HG03457 (cell line): ENCODE measurements at regions not wholly inside any gene's neighbourhood (a gene's known extent, or its start where the extent isn't known, plus 50 kb on each side); places are given as distances from the start of the nearest gene placed in this dataset.
"Not testable (repeated sequence)": the region's sequence is repeated elsewhere in the genome, so short reads cannot be mapped to it uniquely, and the experiment has no call there.

ENCODE experiments used
- ATAC-seq: cut with Tn5 transposase; IDR thresholded peaks from one replicate; pipeline ENCODE4 v1.9.1; 2021; ENCODE audit warnings: moderate number of reproducible peaks; ENCODE audit not compliant: unreplicated experiment

DNA sequence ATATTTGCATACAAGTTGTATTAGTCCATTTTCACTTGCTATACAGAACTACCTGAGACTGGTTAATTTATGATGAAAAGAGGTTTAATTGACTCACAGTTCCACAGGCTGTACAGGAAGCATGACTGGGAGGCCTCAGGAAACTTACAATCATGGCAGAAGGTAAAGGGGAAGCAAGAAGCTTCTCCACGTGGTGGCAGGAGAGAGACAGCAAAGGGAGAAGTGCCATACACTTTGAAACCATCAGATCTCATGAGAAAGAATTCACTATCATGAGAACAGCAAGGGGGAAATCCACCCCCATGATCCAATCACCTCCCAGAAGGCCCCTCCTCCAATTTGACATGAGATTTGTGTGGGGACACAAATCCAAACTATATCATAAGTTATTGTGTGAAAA lies 506.7 kb upstream of the DPH6 start:
- not testable (repeated sequence) for ATAC-seq

DNA sequence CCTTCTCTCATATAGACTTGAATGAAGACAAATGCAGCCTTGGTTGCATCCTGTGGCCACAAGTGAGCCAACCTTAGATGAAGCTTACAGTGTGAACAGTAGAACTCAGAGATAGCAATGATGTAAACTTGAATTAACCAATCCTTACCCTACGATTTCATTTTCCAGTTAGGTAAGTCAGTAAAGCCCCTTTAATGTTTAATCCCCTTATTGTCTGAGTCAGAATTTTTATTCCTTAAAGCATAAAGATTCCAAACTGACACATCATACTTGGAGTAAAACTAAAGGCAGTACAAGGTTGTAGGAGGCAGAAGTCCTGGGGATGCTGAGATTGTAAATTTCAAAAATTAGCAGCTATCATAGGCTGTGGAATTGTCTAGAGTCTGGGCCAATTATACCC lies 507.8 kb upstream of the DPH6 start:
- ATAC-seq = no peak

DNA sequence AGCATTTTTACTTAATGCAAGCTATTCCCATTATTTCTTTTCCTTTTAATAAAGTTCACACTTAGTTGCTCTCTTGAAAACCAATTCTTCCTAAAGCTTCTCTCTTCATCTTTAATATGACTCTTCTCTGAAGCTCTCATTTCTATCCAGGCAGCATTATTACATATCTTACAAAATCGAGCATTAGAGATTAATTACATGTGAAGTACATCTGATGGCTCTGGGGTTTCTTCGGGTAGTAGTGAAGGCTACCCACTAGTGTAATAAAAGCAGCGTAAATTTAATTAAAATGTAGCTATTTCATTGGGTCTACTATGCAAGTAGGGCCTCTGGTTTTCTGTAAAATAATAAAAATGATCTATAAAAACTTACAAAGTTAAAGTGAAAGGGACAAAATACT lies 513.6 kb upstream of the DPH6 start:
- no peak for ATAC-seq

DNA sequence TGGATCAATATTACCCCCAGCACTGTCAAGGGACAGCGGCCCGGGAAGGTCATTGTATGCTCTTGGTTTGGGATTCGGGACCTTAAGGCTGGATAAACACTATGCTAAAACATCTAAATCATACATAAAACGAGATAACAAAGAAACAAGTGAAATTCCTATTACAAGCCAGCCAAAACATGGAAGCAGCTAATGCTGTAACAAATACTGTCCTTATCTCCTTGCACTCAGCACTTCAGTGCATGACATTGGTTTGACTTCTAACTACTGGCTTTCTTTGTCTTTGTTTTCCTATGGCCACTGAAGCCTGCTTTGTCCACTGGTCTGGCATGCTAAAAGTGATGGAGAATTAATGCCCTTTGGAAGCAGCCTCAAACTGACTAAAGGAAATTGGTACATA lies 516.4 kb upstream of the DPH6 start:
- no peak for ATAC-seq

DNA sequence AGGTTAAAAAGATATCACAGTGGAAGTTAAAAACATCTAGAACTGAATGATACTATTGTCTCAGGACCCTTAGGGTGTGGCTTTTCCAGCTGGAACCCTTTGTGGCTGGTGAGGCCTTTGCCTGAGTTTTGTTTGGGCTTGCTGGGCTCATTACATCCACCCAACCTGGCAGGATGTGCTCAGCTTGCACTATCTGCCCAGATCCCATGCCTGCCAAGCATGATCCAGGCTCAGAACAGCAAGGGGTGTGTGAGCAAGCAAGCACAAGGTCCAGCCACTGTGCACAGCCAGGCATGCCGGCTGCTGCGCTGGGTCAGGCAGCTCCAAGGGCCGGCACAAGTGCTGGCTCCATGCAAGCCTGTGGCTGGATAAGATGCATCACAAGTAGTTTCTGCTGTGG lies 512.7 kb upstream of the CDIN1 start:
- no peak for ATAC-seq

DNA sequence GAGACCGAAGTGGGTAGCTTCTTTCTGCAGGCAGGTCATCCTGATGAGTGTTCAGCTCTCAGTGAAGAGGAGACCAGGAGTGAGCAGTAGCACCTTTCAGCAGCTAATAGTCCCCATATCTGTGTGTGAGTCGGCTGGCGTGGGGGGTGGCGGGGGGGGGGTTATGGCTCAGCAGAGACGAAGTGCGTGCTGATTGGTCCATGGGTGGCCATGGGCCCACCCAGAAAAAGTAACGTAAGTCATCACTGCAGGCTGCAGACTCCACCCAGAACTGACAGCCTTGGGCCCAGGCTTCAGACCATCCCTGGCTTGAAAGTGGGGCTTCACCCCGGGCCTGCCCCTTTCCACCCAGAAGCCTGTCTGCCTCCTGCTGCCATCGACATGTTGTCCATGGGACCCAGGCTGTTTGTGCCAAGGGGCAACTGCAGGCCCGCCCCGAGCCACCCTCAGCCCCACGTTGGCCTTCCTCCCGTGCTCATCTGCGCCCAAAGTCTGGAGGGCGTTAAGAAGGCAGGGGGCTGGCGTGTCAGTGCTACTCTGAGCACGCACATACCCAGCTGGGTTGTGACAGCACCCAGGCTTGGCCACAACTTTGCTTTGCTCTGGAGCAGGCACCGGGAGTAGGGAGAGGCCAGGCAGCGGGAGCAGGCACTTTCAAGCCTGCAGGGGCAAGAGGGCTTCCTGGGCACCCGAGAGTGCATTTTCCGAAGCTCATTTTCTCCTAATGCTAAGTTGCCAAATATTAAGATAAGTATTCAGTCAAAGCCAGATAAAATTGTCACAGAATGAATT lies 511.7 kb upstream of the CDIN1 start:
- no peak for ATAC-seq

DNA sequence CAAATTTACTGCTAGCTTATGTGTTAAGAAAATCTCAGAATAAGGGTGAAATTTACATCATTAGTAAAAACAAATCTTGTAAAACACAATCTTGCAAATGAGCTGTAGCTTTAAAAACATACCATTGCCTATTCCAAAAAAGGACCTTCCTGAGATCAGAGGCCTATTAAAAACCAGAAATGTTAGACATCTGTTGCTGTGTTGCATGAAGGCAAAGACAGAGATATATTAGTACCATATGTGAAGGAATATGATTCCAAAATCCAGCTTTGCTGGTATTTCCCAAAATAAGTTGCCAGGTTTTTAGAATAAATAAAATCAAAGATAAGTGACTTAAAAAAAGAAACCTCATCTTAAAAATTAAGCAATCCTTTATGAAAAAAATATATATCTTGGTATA lies 504.1 kb upstream of the CDIN1 start:
- ATAC-seq = no peak

DNA sequence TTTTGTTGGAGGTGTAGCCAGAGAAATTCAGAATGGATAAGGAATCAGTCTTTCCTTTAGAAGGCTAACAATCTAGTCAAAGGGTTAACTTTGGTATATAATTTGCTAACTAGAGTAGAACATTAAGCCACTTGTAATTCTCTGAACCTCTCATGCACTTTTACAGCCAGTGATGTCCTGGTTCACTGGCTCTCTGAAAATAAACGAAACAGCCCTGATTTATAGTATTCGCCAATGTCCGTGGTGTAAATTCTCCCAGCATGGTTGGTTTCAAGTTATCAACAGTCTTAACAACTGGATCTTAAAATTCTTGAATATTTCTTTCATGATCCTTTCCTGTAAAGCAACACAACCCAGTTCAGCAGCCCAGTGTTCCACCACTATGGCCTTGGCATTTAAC lies 500.4 kb upstream of the CDIN1 start:
- no peak for ATAC-seq

DNA sequence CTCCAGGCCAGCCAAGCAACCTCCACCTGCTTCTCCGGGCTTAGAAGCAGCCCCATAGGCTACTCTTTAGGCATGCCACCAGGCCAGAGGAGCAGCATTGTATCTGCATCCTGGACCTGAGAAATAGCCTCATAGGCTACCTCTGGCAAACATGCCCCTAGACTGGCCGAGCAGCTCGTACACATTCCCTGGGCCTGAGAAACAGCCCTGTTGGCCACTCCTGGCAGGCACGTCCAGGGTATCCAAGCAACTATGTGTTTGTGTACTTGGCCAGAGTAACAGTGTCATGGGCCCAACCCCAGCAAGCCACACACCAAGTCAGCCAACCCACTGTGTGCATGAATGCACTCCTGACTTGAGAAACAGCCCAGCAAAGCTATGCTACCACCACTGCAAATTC lies 498.7 kb upstream of the CDIN1 start:
- ATAC-seq = no peak

DNA sequence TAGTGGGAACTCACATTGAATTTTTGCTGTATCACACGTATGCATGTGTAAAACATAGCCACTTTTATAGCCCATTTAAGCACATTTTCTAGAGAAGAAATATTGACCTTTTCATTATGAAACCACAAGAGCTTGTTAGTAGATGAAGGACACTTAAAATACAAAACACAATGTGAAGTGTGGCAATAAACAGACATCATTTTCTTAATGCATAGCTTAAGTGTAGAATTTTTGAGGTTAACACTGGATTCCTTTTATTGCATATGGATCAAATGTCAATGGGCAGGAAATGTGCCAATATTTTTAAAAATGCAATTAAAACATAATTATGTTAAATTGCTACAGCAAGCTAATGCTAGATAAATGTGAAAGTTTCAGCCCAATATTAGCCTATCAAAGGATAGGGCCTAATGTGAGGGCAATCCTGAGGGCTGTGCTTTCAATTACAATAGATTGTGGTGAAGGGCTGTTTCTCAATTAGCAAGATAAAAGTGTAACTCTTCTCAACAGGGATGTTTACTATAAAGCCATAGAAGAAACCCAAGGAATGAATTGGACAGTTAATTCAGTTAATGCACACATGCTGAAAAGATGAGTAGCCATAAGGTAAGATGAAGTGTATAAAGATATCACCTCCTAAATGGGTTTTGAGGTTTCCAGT lies 489.0 kb upstream of the CDIN1 start:
- no peak for ATAC-seq

DNA sequence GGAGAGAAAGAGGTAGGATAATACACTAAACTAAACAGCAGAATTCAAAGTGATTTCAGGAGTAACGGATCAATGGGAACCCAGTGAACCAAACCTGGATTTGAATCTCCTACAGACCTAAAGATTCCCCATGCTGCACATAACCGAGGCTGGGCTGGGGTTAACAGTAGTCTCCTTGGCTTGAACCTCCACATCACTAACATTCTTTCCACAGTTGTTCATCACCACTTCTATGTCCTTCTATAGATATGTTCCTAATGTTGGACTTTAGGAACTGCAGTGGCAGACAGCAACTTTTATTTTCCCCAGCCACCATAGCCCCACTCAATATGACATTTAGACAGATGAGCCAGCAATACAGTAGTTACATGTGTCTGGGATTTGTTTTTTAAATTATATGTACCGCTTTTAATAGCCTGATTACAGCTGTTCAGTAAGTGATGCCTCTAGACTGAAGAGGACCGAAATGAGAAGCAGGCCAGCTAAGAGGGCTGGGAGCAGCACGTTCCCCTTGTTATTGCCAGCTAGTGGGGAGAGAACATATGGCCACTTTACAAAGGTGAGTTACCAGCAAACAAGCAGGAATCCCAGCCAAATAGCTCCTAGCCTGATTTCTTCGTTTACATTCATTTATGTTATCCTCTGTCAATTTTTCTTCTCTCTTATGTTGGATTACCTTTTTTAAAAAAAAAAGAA lies 472.6 kb upstream of the CDIN1 start:
- no peak for ATAC-seq

DNA sequence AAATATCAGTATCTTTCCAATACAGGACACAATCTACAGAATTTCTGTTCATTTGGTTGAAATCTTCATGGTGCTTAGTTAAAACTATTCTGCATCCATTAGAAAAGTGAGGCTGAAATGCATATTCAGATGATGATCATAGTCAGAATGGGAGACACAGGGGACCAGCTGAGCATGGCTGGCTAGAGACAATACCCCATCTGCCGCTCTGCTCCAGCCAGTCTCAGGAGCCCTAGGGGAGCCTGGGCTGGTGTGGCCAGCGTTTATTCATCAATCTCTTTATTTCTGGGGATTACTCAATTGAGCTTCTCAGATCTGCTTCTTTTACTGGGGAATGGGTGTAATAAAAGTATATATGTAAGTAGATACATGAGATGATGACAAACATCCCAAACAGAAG lies 470.9 kb upstream of the CDIN1 start:
- ATAC-seq = no peak

DNA sequence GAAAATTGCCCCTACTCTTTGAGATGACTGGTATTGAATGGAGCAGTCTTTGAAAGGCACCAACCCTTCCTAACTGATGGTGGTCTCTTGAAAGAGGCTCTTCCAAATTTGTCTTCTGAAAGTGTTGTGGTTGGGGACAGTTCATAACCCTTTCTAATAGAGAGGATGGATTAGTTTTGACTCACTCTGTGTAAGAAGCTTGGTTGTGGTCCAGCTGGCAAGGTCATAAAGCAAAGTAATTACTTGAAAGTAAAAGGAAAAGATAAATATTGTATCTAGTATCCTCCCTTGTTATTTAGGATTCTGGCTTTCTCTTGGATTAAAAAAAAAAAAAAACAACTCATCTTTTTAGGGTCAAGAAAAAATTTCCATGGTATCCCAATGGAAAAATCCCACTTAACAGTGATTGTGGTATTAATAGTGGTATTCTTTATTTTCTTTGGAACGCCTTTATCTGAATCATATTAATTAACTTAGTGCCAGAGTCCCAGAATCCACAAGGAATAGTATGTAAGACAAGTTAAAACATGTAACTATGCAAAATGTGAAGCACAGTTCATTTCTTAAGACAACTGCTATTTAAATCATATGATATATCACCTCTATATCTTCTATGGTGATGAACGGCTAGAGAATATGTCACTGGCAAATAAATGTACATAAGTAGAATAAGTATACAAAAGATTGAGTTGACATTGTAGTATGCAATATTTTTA lies 469.3 kb upstream of the CDIN1 start:
- ATAC-seq = no peak

DNA sequence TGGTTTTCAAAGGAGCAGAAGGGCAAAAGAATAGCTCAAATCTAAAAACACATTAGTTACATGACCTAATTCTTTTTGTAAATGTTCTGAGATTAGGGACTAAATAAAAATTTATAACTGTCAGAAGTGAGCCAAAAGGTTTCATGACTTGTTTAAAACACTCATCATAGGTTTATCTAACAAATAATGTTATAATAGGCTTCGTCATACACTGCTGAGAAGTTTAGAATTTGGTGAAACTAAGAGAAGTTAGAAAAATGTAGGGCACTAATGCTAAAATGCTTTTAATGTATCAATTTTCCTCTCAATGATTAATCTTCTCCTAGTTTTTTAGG lies 468.8 kb upstream of the CDIN1 start:
- no peak for ATAC-seq

DNA sequence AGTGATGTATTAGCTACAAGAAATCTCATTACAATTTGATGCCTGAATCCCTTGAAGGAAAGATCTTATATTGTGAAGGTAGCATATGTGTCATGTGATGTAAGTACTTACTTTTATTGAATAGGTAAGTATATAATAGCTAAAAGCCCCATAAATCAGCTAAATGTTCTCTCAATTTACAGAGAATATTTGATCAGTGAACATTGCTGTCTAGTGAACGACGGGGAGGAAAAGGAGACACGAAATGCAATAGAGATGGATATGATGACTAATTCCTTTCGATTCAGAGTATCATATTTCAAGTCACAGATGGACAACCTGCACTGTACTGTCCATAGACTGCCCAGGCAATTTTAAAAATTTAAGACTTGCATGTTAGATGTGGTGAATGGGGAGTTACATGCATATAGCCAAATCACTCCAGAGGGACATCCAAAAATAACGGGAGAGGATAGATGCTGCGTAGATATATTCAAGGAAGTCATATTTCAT lies 462.1 kb upstream of the CDIN1 start:
- ATAC-seq = no peak

DNA sequence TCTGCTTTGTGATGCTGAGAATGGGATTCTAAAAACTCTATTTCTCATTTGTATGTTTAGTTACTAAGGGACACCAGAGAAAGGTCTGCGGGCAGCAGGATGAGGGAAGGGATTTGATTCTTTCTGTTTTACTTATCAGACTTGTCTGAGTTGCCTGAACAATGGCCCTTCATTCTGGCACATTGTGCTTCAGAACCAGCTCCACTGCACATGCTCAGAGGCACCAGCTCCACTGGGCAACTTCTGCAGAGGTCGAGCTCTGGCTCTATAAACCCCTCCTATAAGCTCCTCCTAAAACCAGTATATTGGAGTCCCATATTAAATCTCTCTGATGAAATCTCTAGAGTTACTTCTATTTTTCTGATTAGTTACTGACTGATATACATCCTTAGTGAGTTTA lies 453.2 kb upstream of the CDIN1 start:
- ATAC-seq = no peak

DNA sequence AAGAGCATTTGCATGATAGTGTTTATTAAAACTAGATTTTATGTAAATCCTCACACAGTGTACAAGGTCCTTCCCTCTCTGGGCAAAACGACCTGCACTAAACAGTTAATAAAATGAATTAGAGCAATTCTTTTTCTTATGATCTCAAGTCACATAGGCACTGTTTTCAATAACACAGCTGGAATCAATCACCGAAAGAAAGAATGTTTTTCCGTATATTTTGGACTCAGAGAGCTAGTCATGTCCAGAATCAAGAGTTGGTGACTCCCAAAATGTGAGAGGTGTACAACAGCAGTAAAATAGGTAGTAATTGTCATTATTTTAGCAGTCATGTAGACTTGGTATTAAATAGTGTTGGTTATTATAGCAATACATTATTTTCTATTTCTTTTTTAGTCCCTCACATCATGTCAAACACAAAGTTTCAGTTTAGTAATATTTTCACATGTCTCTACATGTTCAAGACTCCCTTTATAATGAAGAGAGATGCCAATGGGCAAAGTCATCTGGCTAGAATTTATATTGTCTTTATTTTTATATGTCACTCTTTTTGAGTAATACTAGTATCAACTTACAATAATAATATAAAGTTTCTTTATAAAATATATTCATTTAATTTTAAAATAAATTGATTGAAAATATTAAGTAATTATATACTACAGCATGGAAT lies 448.6 kb upstream of the CDIN1 start:
- ATAC-seq = no peak

DNA sequence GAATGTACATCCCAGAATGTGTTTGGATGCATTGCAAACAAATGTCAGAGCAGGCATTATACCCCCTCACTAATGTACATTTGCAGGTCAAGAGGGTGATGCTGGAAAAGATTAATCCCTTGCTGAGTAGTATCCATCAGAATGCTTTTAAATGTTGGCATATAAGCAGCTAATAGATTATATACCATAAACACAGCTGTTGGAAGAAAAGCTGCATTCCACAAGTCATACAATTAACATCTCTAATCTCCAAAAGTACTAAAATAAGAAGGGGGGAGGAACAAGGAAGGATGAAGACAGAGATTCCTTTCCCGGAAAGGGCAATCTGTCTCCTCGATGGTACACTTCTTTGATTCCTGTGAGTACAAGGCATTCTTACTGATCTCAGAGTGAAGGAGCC lies 445.7 kb upstream of the CDIN1 start:
- no peak for ATAC-seq

DNA sequence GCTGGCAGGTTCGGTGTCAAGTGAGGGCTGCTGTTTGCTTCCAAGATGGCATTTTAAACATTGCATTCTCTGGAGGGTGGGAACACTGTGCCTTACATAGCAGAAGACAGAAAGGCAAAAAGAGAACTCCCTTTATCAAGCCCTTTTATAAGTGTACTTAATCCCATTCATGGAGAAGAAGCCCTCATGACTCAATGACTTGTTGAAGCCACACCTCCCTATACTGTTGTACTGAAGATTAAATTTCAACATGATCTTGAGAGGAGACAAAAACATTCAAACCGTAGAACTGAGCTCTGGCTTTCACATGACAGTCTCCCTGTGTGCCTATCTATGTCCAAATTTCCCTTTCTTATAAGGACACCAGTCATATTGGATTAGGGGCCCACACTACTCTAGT lies 443.4 kb upstream of the CDIN1 start:
- no peak for ATAC-seq

DNA sequence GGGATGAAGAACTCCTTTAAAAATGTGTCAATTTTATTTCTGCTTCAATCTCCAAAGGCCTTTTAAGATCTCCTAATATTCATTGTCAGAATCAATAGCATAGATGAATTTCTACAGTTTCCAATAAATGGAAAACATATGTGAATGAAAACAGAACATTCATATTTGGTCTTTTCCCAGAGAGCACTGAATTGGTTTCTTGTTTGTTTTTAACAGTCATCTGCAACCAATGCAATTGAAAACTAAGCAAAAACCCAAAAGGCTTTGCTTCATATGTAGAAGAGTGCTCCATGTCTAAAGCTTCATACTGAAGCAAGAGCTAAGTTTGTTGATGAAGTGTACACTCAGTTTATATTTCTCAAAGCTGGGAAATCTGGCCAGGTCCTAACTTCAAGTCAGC lies 426.5 kb upstream of the CDIN1 start:
- no peak for ATAC-seq

DNA sequence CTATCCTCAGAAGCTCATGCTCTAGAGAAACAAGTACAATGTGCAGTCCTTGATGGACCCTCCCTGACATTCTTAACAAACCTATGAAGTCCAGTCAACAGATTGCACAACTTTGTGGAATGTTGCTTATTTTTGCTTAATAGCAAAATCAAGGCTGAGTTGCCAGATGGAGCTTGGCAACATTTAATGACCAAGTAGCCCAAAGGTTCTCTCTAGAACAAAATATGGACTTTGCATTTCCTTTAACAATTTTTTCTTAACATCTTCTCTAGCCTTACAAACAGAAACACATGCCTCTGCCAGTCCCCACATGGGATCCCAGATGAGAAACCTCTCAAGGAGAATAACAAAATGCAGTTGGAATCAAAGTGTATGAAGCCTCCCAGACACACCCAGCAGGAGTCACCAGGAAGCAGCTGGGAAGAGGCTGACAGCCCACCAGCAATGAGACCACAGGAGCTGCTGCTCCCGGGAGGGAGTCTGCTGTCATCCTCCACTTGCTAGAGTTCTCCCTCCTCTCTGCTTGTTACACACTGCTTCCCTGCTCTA lies 422.5 kb upstream of the CDIN1 start:
- no peak for ATAC-seq
